T47D (cell line): ENCODE measurements at regions not wholly inside any gene's neighbourhood (a gene's known extent, or its start where the extent isn't known, plus 50 kb on each side); places are given as distances from the start of the nearest gene placed in this dataset.

Experiments
- DNase-seq, 2 experiments: peaks; one replicate each; pipeline versions ENCODE4 v3.0.0 to v3.0.0-alpha.2; 2011 to 2012; ENCODE audit warnings: low read depth in 1 of 2, low spot score in 1 of 2
- JUND ChIP-seq: IDR thresholded peaks from 2 replicates; pipeline ENCODE4 v1.6.1; 2012; ENCODE audit warnings: low read depth
- in situ Hi-C: cut with HindIII; loops from 2 replicates; pipeline ENCODE4 v1.10.0; 2016; ENCODE audit warnings: low sequenced_read_pairs, low pct_unique_long_range_greater_than_20kb

GRCh38 chr6:62516291-62517141 is 230.5 kb upstream of the KHDRBS2 start:
- no peak for DNase-seq
- in situ Hi-C loops, result no loop called here
- no peak for TF ChIP-seq JUND

- TF ChIP-seq JUND, result no peak
- in situ Hi-C loops, result no loop called here
- DNase-seq, result no peak
Measured at GRCh38 chr6:62492192-62492822, 206.3 kb upstream of the KHDRBS2 start.

- in situ Hi-C loops, result no loop called here
- TF ChIP-seq JUND, result no peak
- DNase-seq, result no peak
Measured at GRCh38 chr6:62480544-62480943, 194.5 kb upstream of the KHDRBS2 start.

GRCh38 chr6:62479697-62480220 is 193.7 kb upstream of the KHDRBS2 start:
- TF ChIP-seq JUND, result no peak
- DNase-seq, result no peak
- in situ Hi-C loops, result no loop called here

GRCh38 chr6:62474793-62475192 is 188.8 kb upstream of the KHDRBS2 start:
- in situ Hi-C loops, result no loop called here
- DNase-seq, result no peak
- no peak for TF ChIP-seq JUND

- no peak for TF ChIP-seq JUND
- in situ Hi-C loops, result no loop called here
- no peak for DNase-seq
Measured at GRCh38 chr6:62466607-62467006, 180.6 kb upstream of the KHDRBS2 start.

GRCh38 chr6:62465206-62465605 is 179.2 kb upstream of the KHDRBS2 start:
- in situ Hi-C loops, result no loop called here
- DNase-seq, result no peak
- no peak for TF ChIP-seq JUND

- DNase-seq, result no peak
- in situ Hi-C loops, result no loop called here
- TF ChIP-seq JUND, result no peak
Measured at GRCh38 chr6:62452586-62452985, 166.6 kb upstream of the KHDRBS2 start.

- DNase-seq, result no peak
- in situ Hi-C loops, result no loop called here
- TF ChIP-seq JUND, result no peak
Measured at GRCh38 chr6:62446647-62447316, 160.8 kb upstream of the KHDRBS2 start.

GRCh38 chr6:62445521-62445920 is 159.5 kb upstream of the KHDRBS2 start:
- TF ChIP-seq JUND, result no peak
- no peak for DNase-seq
- in situ Hi-C loops, result no loop called here

- no peak for TF ChIP-seq JUND
- no peak for DNase-seq
- in situ Hi-C loops, result no loop called here
Measured at GRCh38 chr6:62441182-62441581, 155.2 kb upstream of the KHDRBS2 start.

GRCh38 chr6:62429781-62430180 is 143.8 kb upstream of the KHDRBS2 start:
- TF ChIP-seq JUND, result no peak
- peak in 1 of 2 experiments; percentile 0 for DNase-seq
- in situ Hi-C loops, result no loop called here
